Sigmoid colon (tissue), 6 donors: ENCODE measurements at regions not wholly inside any gene's neighbourhood (a gene's known extent, or its start where the extent isn't known, plus 50 kb on each side); places are given as distances from the start of the nearest gene placed in this dataset.

Source experiments
- DNase-seq: peaks from one replicate; pipeline ENCODE4 v3.0.0-alpha.2; 2019
- H3K27ac ChIP-seq, 4 donors: fragments of 200-600 bp; sonication (generic); one replicate each; pipeline ENCODE4 v1.5.1; 2016 to 2019; ENCODE audit warnings: mild to moderate bottlenecking in 1 of 4
- H3K27me3 ChIP-seq, 3 donors: fragments of 200-600 bp; sonication (generic); one replicate each; pipeline ENCODE4 v1.5.1; 2019; ENCODE audit warnings: mild to moderate bottlenecking in 1 of 3
- H3K36me3 ChIP-seq, 4 donors: fragments of 200-600 bp; sonication (generic); one replicate each; pipeline ENCODE4 v1.5.1; 2016 to 2019
- H3K4me1 ChIP-seq, 4 donors: fragments of 200-600 bp; sonication (generic); one replicate each; pipeline ENCODE4 v1.5.1; 2017 to 2019
- H3K4me3 ChIP-seq, 4 donors: fragments of 200-600 bp; sonication (generic); one replicate each; pipeline ENCODE4 v1.5.1; 2017 to 2019; ENCODE audit warnings: mild to moderate bottlenecking in 2 of 4, moderate library complexity in 1 of 4
- H3K9me3 ChIP-seq, 4 donors: fragments of 200-600 bp in 3 of 4; sonication (generic) in 3 of 4; one replicate each; pipeline versions ENCODE4 v1.5.1 to v1.6.1; 2013 to 2019
- EP300 ChIP-seq, 4 donors: sonication (generic); formaldehyde crosslinking; IDR thresholded peaks; one replicate each; pipeline ENCODE4 v1.6.1; 2017; ENCODE audit warnings: antibody characterized with exemption in 4 of 4
- POLR2A ChIP-seq, 2 donors: fragments of 450-650 bp; IDR thresholded peaks; one replicate each; pipeline ENCODE4 v1.6.1; 2016; ENCODE audit warnings: antibody characterized with exemption in 2 of 2, mild to moderate bottlenecking in 2 of 2, moderate library complexity in 2 of 2
- POLR2AphosphoS5 ChIP-seq, 4 donors: sonication (generic); formaldehyde crosslinking; IDR thresholded peaks; one replicate each; pipeline ENCODE4 v1.6.1; 2017; ENCODE audit warnings: antibody characterized with exemption in 4 of 4
- WGBS, 2 donors: extraction: QIAGEN DNeasy Blood & Tissue Kit; methylation state at CpG; one replicate each; pipeline ENCODE4 v1.1.7; 2013; 5-methylcytosine and 5-hydroxymethylcytosine counted together
- intact Hi-C: fragments of 100-400 bp; cut with DNase I; formaldehyde crosslinking; loops from one replicate; pipeline ENCODE4 v1.15.1; 2023
- TF ChIP-seq, protein P1 (sequence below), 4 experiments: fragments of 450-650 bp in 3 of 4; fragments of 200-600 bp in 1 of 4; IDR thresholded peaks; one replicate each; pipeline ENCODE4 v1.5.1; 2016 to 2019; ENCODE audit warnings: antibody characterized with exemption in 4 of 4, mild to moderate bottlenecking in 3 of 4, moderate library complexity in 2 of 4
- donor health status: healthy with polysubstance abuse.
- donor health status: healthy.

GRCh38 chr2:164030623-164031022, 294.8 kb upstream of the FIGN start:
- intact Hi-C loops, result no loop called here
- TF ChIP-seq EP300 (IDR thresholded peaks at IDR 0.05) (no peak), POLR2AphosphoS5 (IDR thresholded peaks at IDR 0.05) (no peak), POLR2A (IDR thresholded peaks at IDR 0.05) (no peak)
- TF ChIP-seq, protein P1, sequence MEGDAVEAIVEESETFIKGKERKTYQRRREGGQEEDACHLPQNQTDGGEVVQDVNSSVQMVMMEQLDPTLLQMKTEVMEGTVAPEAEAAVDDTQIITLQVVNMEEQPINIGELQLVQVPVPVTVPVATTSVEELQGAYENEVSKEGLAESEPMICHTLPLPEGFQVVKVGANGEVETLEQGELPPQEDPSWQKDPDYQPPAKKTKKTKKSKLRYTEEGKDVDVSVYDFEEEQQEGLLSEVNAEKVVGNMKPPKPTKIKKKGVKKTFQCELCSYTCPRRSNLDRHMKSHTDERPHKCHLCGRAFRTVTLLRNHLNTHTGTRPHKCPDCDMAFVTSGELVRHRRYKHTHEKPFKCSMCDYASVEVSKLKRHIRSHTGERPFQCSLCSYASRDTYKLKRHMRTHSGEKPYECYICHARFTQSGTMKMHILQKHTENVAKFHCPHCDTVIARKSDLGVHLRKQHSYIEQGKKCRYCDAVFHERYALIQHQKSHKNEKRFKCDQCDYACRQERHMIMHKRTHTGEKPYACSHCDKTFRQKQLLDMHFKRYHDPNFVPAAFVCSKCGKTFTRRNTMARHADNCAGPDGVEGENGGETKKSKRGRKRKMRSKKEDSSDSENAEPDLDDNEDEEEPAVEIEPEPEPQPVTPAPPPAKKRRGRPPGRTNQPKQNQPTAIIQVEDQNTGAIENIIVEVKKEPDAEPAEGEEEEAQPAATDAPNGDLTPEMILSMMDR (IDR thresholded peaks at IDR 0.05), result no peak

GRCh38 chr2:164028814-164029534, 293.2 kb upstream of the FIGN start:
- 75 to 82% methylated on average over 7 of the region's 7 CpGs for WGBS, 2 donors
- H3K27me3 ChIP-seq, result no peaks in the 10 kb centered on the region
- no peak for DNase-seq
- no peaks in the 10 kb centered on the region for H3K9me3 ChIP-seq
- H3K36me3 ChIP-seq, result no peaks in the 10 kb centered on the region
- peaks cover 0 to 7% (median 0%) of the 10 kb centered on the region in 4 donors for H3K4me1 ChIP-seq
- intact Hi-C loops, result no loop called here
- TF ChIP-seq, protein P1 (IDR thresholded peaks at IDR 0.05), result no peak
- TF ChIP-seq POLR2AphosphoS5 (IDR thresholded peaks at IDR 0.05) (no peak), POLR2A (IDR thresholded peaks at IDR 0.05) (no peak), EP300 (IDR thresholded peaks at IDR 0.05) (no peak)
- no peak overlapping the region for H3K27ac ChIP-seq
- H3K4me3 ChIP-seq, result no peak overlapping the region

More at GRCh38 chr2:164030623-164031022, 294.8 kb upstream of the FIGN start:
- 85 to 93% methylated on average over 2 of the region's 2 CpGs for WGBS, 2 donors
- no peaks in the 10 kb centered on the region for H3K9me3 ChIP-seq
- no peak overlapping the region for H3K27ac ChIP-seq
- H3K4me3 ChIP-seq, result no peak overlapping the region
- H3K36me3 ChIP-seq, result no peaks in the 10 kb centered on the region
- H3K27me3 ChIP-seq, result no peaks in the 10 kb centered on the region
- peaks cover 0 to 7% (median 0%) of the 10 kb centered on the region in 4 donors for H3K4me1 ChIP-seq
- no peak for DNase-seq

GRCh38 chr2:164024396-164024795, 288.6 kb upstream of the FIGN start:
- H3K4me3 ChIP-seq, result no peak overlapping the region
- TF ChIP-seq POLR2AphosphoS5 (IDR thresholded peaks at IDR 0.05) (no peak), POLR2A (IDR thresholded peaks at IDR 0.05) (no peak), EP300 (IDR thresholded peaks at IDR 0.05) (no peak)
- TF ChIP-seq, protein P1 (IDR thresholded peaks at IDR 0.05), result no peak
- no peaks in the 10 kb centered on the region for H3K9me3 ChIP-seq
- H3K4me1 ChIP-seq, result peaks cover 0 to 7% (median 0%) of the 10 kb centered on the region in 4 donors
- intact Hi-C loops, result no loop called here
- no peaks in the 10 kb centered on the region for H3K36me3 ChIP-seq
- no peaks in the 10 kb centered on the region for H3K27me3 ChIP-seq
- no peak overlapping the region for H3K27ac ChIP-seq
- DNase-seq, result no peak
- WGBS, 2 donors, result 86 to 89% methylated on average over 2 of the region's 2 CpGs

- TF ChIP-seq, protein P1 (IDR thresholded peaks at IDR 0.05), result no peak
- TF ChIP-seq POLR2A (IDR thresholded peaks at IDR 0.05) (no peak), POLR2AphosphoS5 (IDR thresholded peaks at IDR 0.05) (no peak), EP300 (IDR thresholded peaks at IDR 0.05) (no peak)
- no peak overlapping the region for H3K27ac ChIP-seq
- H3K27me3 ChIP-seq, result no peaks in the 10 kb centered on the region
- H3K36me3 ChIP-seq, result no peaks in the 10 kb centered on the region
- no peak for DNase-seq
- no peak overlapping the region for H3K4me3 ChIP-seq
- intact Hi-C loops, result no loop called here
- peaks cover 0 to 5% (median 0%) of the 10 kb centered on the region in 4 donors for H3K4me1 ChIP-seq
- 46 to 64% methylated on average over 2 of the region's 2 CpGs for WGBS, 2 donors
- no peaks in the 10 kb centered on the region for H3K9me3 ChIP-seq
Observed at GRCh38 chr2:164023896-164024295, 288.1 kb upstream of the FIGN start.
